H1 (cell line): ENCODE measurements at regions not wholly inside any gene's neighbourhood (a gene's known extent, or its start where the extent isn't known, plus 50 kb on each side); places are given as distances from the start of the nearest gene placed in this dataset.

Experiments used
- CTCF ChIA-PET: fragments of 300-600 bp; sonication (Branson Sonifier 250); formaldehyde crosslinking; loops from one replicate; lab custom pipeline; 2021; ENCODE audit not compliant: partially characterized antibody; lab: Charles Lee
- POLR2A ChIA-PET: fragments of 300-600 bp; sonication (Branson Sonifier 250); formaldehyde crosslinking; loops from one replicate; lab custom pipeline; 2021; ENCODE audit warnings: inconsistent platforms; ENCODE audit not compliant: partially characterized antibody; lab: Charles Lee
- DNase-seq, 2 experiments: peaks; one replicate each; pipeline versions ENCODE4 v3.0.0 to v3.0.0-alpha.2; 2010 to 2022; ENCODE audit warnings: low spot score in 2 of 2, low read depth in 1 of 2, mixed read lengths in 1 of 2
- FAIRE-seq: peaks from 2 replicates; lab custom pipeline; 2011; peaks lifted over from hg19 to GRCh38; lab: Jason Lieb, UNC
- H2AFZ ChIP-seq: 2 replicates; pipeline ENCODE4 v1.8.1; 2012; ENCODE audit warnings: low read length, inconsistent platforms
- H2AK5ac ChIP-seq: 2 replicates; pipeline ENCODE4 v1.6.1; 2013; ENCODE audit warnings: low read depth, low read length
- H2BK120ac ChIP-seq: replicated peaks from 2 replicates; pipeline ENCODE3; 2013; ENCODE audit warnings: low read depth, low read length, inconsistent platforms
- H2BK12ac ChIP-seq: 2 replicates; pipeline ENCODE4 v1.6.1; 2013; ENCODE audit warnings: low read depth, low read length
- H2BK15ac ChIP-seq: 2 replicates; pipeline ENCODE4 v1.6.1; 2013; ENCODE audit warnings: low read length
- H2BK20ac ChIP-seq: 2 replicates; pipeline ENCODE4 v1.6.1; 2013; ENCODE audit warnings: low read length
- H2BK5ac ChIP-seq: 2 replicates; pipeline ENCODE4 v1.6.1; 2013; ENCODE audit warnings: low read depth, low read length
- H3K14ac ChIP-seq: 2 replicates; pipeline ENCODE4 v1.6.1; 2013; ENCODE audit warnings: inconsistent platforms; ENCODE audit not compliant: insufficient read length
- H3K18ac ChIP-seq: 2 replicates; pipeline ENCODE4 v1.6.1; 2013; ENCODE audit warnings: low read length; ENCODE audit errors: extremely low read depth
- H3K23ac ChIP-seq: 2 replicates; pipeline ENCODE4 v1.6.1; 2013; ENCODE audit warnings: inconsistent platforms; ENCODE audit not compliant: insufficient read length
- H3K23me2 ChIP-seq: 2 replicates; pipeline ENCODE4 v1.6.1; 2013; ENCODE audit warnings: low read depth, low read length
- H3K27ac ChIP-seq: 2 replicates; pipeline ENCODE4 v1.6.1; 2011; ENCODE audit warnings: low read depth, low read length, inconsistent platforms
- H3K27me3 ChIP-seq, 4 experiments: replicated peaks in 1 of 4; 1 replicate in 1 of 4; 2 replicates in 3 of 4; pipeline versions ENCODE4 v1.6.1 to v1.8.1; 2011 to 2013; ENCODE audit warnings: low read length in 3 of 4, mild to moderate bottlenecking in 3 of 4, inconsistent platforms in 2 of 4, mixed read lengths in 2 of 4, moderate library complexity in 1 of 4; ENCODE audit not compliant: control insufficient read depth in 3 of 4, insufficient read depth in 3 of 4; ENCODE audit errors: extremely low read depth in 1 of 4
- H3K36me3 ChIP-seq, 4 experiments: 2 replicates each; pipeline versions ENCODE4 v1.6.1 to v1.8.1; 2011 to 2013; ENCODE audit warnings: mild to moderate bottlenecking in 4 of 4, low read length in 3 of 4, moderate library complexity in 2 of 4, control low read depth in 1 of 4, inconsistent platforms in 1 of 4; ENCODE audit not compliant: insufficient read depth in 4 of 4, control insufficient read depth in 2 of 4
- H3K4ac ChIP-seq: replicated peaks from 2 replicates; pipeline ENCODE3; 2013; ENCODE audit warnings: low read length, low read depth, mixed read lengths, inconsistent platforms; ENCODE audit not compliant: insufficient read length
- H3K4me1 ChIP-seq, 4 experiments: replicated peaks in 1 of 4; 1 replicate in 1 of 4; 2 replicates in 3 of 4; pipeline versions ENCODE4 v1.6.1 to v1.8.1; 2011 to 2013; ENCODE audit warnings: low read length in 3 of 4, inconsistent platforms in 2 of 4, mixed read lengths in 1 of 4; ENCODE audit not compliant: insufficient read depth in 4 of 4, control insufficient read depth in 3 of 4
- H3K4me2 ChIP-seq, 2 experiments: 2 replicates each; pipeline versions ENCODE4 v1.6.1 to v1.8.1; 2011 to 2013; ENCODE audit warnings: low read depth in 2 of 2, low read length in 2 of 2, control low read depth in 1 of 2, inconsistent platforms in 1 of 2, mild to moderate bottlenecking in 1 of 2; ENCODE audit not compliant: insufficient read depth in 1 of 2
- H3K4me3 ChIP-seq, 4 experiments: fragments of 200-600, 300-600 bp in 1 of 4; sonication (generic), shearing (Covaris generic), sonication (Bioruptor Twin) in 1 of 4; 2 replicates each; pipeline versions ENCODE4 v1.5.1 to v1.8.1; 2011 to 2016; ENCODE audit warnings: low read length in 4 of 4, low read depth in 3 of 4, control low read depth in 2 of 4, inconsistent platforms in 2 of 4, mild to moderate bottlenecking in 2 of 4, mixed read lengths in 1 of 4, moderate library complexity in 1 of 4; ENCODE audit not compliant: insufficient read depth in 2 of 4; ENCODE audit errors: extremely low read depth in 1 of 4
- H3K56ac ChIP-seq: replicated peaks from 2 replicates; pipeline ENCODE3; 2013; ENCODE audit warnings: low read depth, mild to moderate bottlenecking, mixed read lengths, low read length, inconsistent platforms; ENCODE audit not compliant: insufficient read length
- H3K79me1 ChIP-seq: 2 replicates; pipeline ENCODE4 v1.6.1; 2013; ENCODE audit warnings: low read depth, low read length, control low read depth
- H3K79me2 ChIP-seq, 2 experiments: 2 replicates each; pipeline versions ENCODE4 v1.6.1 to v1.8.1; 2012 to 2013; ENCODE audit warnings: low read length in 2 of 2, mild to moderate bottlenecking in 2 of 2, inconsistent platforms in 1 of 2; ENCODE audit not compliant: insufficient read depth in 2 of 2, control insufficient read depth in 1 of 2
- H3K9ac ChIP-seq, 4 experiments: replicated peaks in 1 of 4; 1 replicate in 1 of 4; 2 replicates in 3 of 4; pipeline versions ENCODE4 v1.6.1 to v1.8.1; 2011 to 2013; ENCODE audit warnings: low read depth in 3 of 4, low read length in 3 of 4, control low read depth in 2 of 4, mild to moderate bottlenecking in 2 of 4, moderate library complexity in 2 of 4, inconsistent platforms in 1 of 4; ENCODE audit errors: extremely low read depth in 1 of 4
- H3K9me3 ChIP-seq, 2 experiments: 2 replicates each; pipeline versions ENCODE4 v1.6.1 to v1.8.1; 2012 to 2013; ENCODE audit warnings: mild to moderate bottlenecking in 2 of 2, moderate library complexity in 2 of 2, control low read depth in 1 of 2, inconsistent platforms in 1 of 2, low read depth in 1 of 2, low read length in 1 of 2, mixed read lengths in 1 of 2; ENCODE audit not compliant: insufficient read depth in 2 of 2
- H4K20me1 ChIP-seq, 2 experiments: replicated peaks in 1 of 2; 2 replicates each; pipeline versions ENCODE3 to v1.8.1; 2011 to 2013; ENCODE audit warnings: inconsistent platforms in 2 of 2, low read length in 2 of 2, mild to moderate bottlenecking in 1 of 2; ENCODE audit not compliant: insufficient read depth in 2 of 2, control insufficient read depth in 1 of 2
- H4K5ac ChIP-seq: 2 replicates; pipeline ENCODE4 v1.6.1; 2013; ENCODE audit warnings: low read length, low read depth, mixed read lengths, inconsistent platforms; ENCODE audit not compliant: insufficient read length
- H4K8ac ChIP-seq: 2 replicates; pipeline ENCODE4 v1.8.0; 2013; ENCODE audit warnings: mild to moderate bottlenecking, moderate library complexity, low read length, inconsistent platforms; ENCODE audit not compliant: insufficient read depth; ENCODE audit errors: extremely low read depth
- H4K91ac ChIP-seq: replicated peaks from 2 replicates; pipeline ENCODE3; 2013; ENCODE audit warnings: low read length, mixed read lengths, inconsistent platforms; ENCODE audit not compliant: insufficient read length
- CHD1 ChIP-seq: IDR thresholded peaks from 2 replicates; pipeline ENCODE4 v1.6.1; 2012; ENCODE audit warnings: low read depth, low read length, improper control_type of control experiment
- CTBP2 ChIP-seq: IDR thresholded peaks from 2 replicates; pipeline ENCODE4 v1.7.0; 2011; ENCODE audit warnings: borderline replicate concordance, mild to moderate bottlenecking, moderate library complexity, mixed read lengths, low read length; ENCODE audit not compliant: insufficient read depth, insufficient read length
- HDAC2 ChIP-seq, 2 experiments: fragments of 300-600 bp in 1 of 2; sonication (generic) in 1 of 2; IDR thresholded peaks; 2 replicates each; pipeline ENCODE4 v1.6.1; 2011 to 2012; ENCODE audit warnings: low read depth in 2 of 2, low read length in 2 of 2, mild to moderate bottlenecking in 2 of 2, moderate library complexity in 2 of 2, borderline replicate concordance in 1 of 2, inconsistent platforms in 1 of 2
- JUND ChIP-seq: IDR thresholded peaks from 2 replicates; pipeline ENCODE4 v1.6.1; 2011; ENCODE audit warnings: mild to moderate bottlenecking, improper control_type of control experiment, low read length
- RFX5 ChIP-seq: IDR thresholded peaks from 2 replicates; pipeline ENCODE4 v1.6.1; 2011; ENCODE audit warnings: low read depth, low read length, improper control_type of control experiment, borderline replicate concordance
- SUZ12 ChIP-seq: fragments of 200-600 bp; sonication (generic); IDR thresholded peaks from 2 replicates; pipeline ENCODE4 v1.6.1; 2012; ENCODE audit warnings: mild to moderate bottlenecking, inconsistent platforms, low read length, moderate library complexity, mixed read lengths
- TAF1 ChIP-seq: IDR thresholded peaks from 2 replicates; pipeline ENCODE4 v1.6.1; 2011; ENCODE audit warnings: mild to moderate bottlenecking, low read depth, low read length
- TEAD4 ChIP-seq: IDR thresholded peaks from 2 replicates; pipeline ENCODE4 v1.6.1; 2012; ENCODE audit warnings: low read depth, low read length, inconsistent platforms, mixed read lengths
- WGBS, 2 experiments: shearing (Covaris generic) in 1 of 2; methylation state at CpG; one replicate each; pipeline versions ENCODE4 v1.1.6 to v1.1.7; 2013 to 2015; ENCODE audit warnings: low lambda C conversion rate in 2 of 2, mixed read lengths in 2 of 2, inconsistent platforms in 1 of 2, low coverage in 1 of 2, missing lambda C conversion rate in 1 of 2; ENCODE audit not compliant: insufficient replicate concordance in 2 of 2, insufficient coverage in 1 of 2, insufficient read length in 1 of 2; ENCODE audit errors: extremely low coverage in 1 of 2, missing lambda C conversion rate in 1 of 2; 5-methylcytosine and 5-hydroxymethylcytosine counted together

- H2BK20ac ChIP-seq = no peak overlapping the region
- no peak overlapping the region for H3K4me2 ChIP-seq
- H2BK15ac ChIP-seq = no peak overlapping the region
- H3K23ac ChIP-seq = no peak overlapping the region
- no peak overlapping the region for H4K5ac ChIP-seq
- no peak overlapping the region for H2BK120ac ChIP-seq
- H3K18ac ChIP-seq = no peak overlapping the region
- no peak overlapping the region for H3K56ac ChIP-seq
- H3K23me2 ChIP-seq = no peaks in the 10 kb centered on the region; the same call in 1 of the 2 replicates
- no peak for DNase-seq
- H3K27ac ChIP-seq = no peak overlapping the region
- H3K4ac ChIP-seq = no peak overlapping the region
- H2AK5ac ChIP-seq = no peak overlapping the region
- no peak overlapping the region for H4K91ac ChIP-seq
- no peaks in the 10 kb centered on the region for H4K20me1 ChIP-seq
- no peak overlapping the region for H2AFZ ChIP-seq
- H4K8ac ChIP-seq = no peak overlapping the region
- H2BK12ac ChIP-seq = no peak overlapping the region
- no peaks in the 10 kb centered on the region for H3K79me2 ChIP-seq
- H3K14ac ChIP-seq = no peak overlapping the region
- no peak for FAIRE-seq
- H3K9ac ChIP-seq = no peak overlapping the region
- POLR2A ChIA-PET = no interaction called here
- no peaks in the 10 kb centered on the region for H3K79me1 ChIP-seq
- H2BK5ac ChIP-seq = no peak overlapping the region
- H3K36me3 ChIP-seq = no peaks in the 10 kb centered on the region
- H3K27me3 ChIP-seq = no peaks in the 10 kb centered on the region
- WGBS, 2 experiments = 85% methylated on average over 1 of the region's 1 CpG; no CpG with 5 or more reads in 1 of the 2 experiments
- no peak overlapping the region for H3K4me3 ChIP-seq
- H3K4me1 ChIP-seq = no peaks in the 10 kb centered on the region
- CTCF ChIA-PET = interaction anchor here (0.6 to 2.2 kb wide), 3 partner anchors 17 to 76 kb away, joined by 3 to 5 read pairs (median 3); no protein-coding TSS in a partner anchor
- H3K9me3 ChIP-seq = no peaks in the 10 kb centered on the region
- TF ChIP-seq CHD1 (no peak), CTBP2 (no peak), SUZ12 (no peak), JUND (no peak), RFX5 (no peak), TAF1 (no peak), TEAD4 (no peak), HDAC2 (IDR thresholded peaks at IDR 0.05; ENCODE audit: borderline replicate concordance in 1 of 2, low read depth in 2 of 2, low read length in 2 of 2) (no peak)
These were observed 123.4 kb upstream of the CALCR start for GRCh38 chr7:93697901-93698300.
